ENCODE measurements at regions not wholly inside any gene's neighbourhood (a gene's known extent, or its start where the extent isn't known, plus 50 kb on each side); places are given as distances from the start of the nearest gene placed in this dataset.

DNA sequence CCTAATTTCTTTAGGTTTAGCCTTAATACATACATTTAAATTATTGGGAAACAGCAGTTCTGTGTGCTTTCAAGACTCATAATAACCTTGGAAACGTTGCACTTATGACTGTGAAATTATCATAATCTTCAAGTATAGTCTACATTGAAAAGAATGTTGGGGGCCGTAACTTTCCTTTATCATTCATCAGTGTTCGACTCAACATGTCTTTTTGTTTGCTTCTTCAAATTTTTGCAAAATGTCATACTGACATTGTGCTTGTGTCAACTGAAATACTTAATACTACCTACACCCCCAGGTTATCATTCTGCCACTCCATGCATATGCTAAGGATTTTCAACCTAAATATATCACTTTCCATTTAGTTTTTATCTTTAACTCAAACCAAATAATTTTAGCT is 1562.9 kb downstream of the OLFM4 start:
- TF ChIP-seq CTCF (IDR thresholded peaks at IDR 0.05) (no peak), POLR2A (IDR thresholded peaks at IDR 0.05) (no peak)

All from Peyer's patch (tissue), 4 donors.